ENCODE measurements at regions not wholly inside any gene's neighbourhood (a gene's known extent, or its start where the extent isn't known, plus 50 kb on each side); places are given as distances from the start of the nearest gene placed in this dataset.
"Not testable (repeated sequence)": the region's sequence is repeated elsewhere in the genome, so short reads cannot be mapped to it uniquely, and the experiment has no call there.

DNA sequence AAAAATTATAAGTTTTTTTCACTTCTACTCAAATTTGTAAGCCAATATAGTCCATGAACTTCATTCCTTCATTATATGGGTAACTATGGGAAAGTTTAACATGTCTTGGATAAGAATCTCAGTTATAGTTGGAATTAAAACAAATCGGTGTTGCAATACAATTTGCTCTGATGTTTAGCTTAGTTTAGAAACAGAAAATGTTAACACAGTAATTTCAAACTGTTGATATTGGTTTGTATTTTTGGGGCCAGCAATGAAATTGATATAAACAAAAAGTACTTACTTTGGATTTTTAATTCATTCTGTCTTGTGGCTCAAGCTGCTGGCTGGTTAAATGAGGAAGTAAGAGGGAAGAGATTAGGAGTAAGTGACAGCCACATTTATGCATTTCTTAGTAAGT lies 368.5 kb upstream of the NT5C1B start:
- H3K27ac ChIP-seq (ENCODE audit: low read length) = no peak overlapping the region
- no peak overlapping the region for H2AFZ ChIP-seq (ENCODE audit: low read depth, low read length)
- H3K9ac ChIP-seq (ENCODE audit: low read depth, low read length) = no peak overlapping the region
- no peaks in the 10 kb centered on the region for H4K20me1 ChIP-seq (ENCODE audit: insufficient read depth, low read length)
- no peaks in the 10 kb centered on the region for H3K79me2 ChIP-seq (ENCODE audit: insufficient read depth, low read length)
- no peak for TF ChIP-seq EZH2 (IDR thresholded peaks at IDR 0.05; ENCODE audit: borderline replicate concordance, low read depth, low read length, severe bottlenecking)
- TF ChIP-seq, protein P1, sequence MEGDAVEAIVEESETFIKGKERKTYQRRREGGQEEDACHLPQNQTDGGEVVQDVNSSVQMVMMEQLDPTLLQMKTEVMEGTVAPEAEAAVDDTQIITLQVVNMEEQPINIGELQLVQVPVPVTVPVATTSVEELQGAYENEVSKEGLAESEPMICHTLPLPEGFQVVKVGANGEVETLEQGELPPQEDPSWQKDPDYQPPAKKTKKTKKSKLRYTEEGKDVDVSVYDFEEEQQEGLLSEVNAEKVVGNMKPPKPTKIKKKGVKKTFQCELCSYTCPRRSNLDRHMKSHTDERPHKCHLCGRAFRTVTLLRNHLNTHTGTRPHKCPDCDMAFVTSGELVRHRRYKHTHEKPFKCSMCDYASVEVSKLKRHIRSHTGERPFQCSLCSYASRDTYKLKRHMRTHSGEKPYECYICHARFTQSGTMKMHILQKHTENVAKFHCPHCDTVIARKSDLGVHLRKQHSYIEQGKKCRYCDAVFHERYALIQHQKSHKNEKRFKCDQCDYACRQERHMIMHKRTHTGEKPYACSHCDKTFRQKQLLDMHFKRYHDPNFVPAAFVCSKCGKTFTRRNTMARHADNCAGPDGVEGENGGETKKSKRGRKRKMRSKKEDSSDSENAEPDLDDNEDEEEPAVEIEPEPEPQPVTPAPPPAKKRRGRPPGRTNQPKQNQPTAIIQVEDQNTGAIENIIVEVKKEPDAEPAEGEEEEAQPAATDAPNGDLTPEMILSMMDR (IDR thresholded peaks at IDR 0.05; ENCODE audit: borderline replicate concordance, extremely low read depth, low read length, poor library complexity, severe bottlenecking) = no peak
- no peaks in the 10 kb centered on the region for H3K27me3 ChIP-seq (ENCODE audit: insufficient read depth, low read length, poor library complexity)
- H3K4me1 ChIP-seq (ENCODE audit: insufficient read depth, low read length) = no peaks in the 10 kb centered on the region
- H3K9me3 ChIP-seq (ENCODE audit: insufficient read depth, low read length, severe bottlenecking) = no peaks in the 10 kb centered on the region
- no peak overlapping the region for H3K4me3 ChIP-seq (ENCODE audit: low read depth in 1 of 2, low read length in 2 of 2)
- H3K36me3 ChIP-seq (ENCODE audit: insufficient read depth, low read length) = no peaks in the 10 kb centered on the region
- DNase-seq (no peak), ATAC-seq (ENCODE audit: insufficient read depth, low read depth) (no peak)
- H3K4me2 ChIP-seq (ENCODE audit: insufficient read depth, low read length) = no peak overlapping the region

DNA sequence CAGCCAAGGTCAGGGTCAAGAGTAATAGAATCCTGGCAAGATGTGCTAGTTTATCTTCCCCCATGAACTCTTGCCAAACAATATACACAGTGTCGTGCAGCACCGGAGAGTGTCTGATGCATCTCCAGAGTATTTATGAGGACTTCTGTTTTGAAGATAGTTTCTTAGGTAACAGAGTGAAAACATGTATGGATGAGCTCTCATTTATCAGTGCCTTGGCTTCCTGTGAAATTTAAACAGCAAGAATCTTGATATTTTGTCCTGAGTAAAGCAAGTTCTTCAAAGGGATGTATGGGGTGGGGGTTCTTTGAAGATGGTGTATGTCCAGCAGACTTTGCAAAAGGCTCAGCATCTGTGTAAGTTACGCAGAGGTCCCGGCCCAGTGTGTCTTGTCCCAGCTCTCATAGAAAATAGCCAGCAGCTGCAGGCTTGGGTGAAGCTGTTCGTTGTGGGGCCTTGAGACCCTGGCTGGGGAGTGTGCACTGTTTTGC lies 361.0 kb upstream of the NT5C1B start:
- TF ChIP-seq EZH2 (IDR thresholded peaks at IDR 0.05; ENCODE audit: borderline replicate concordance, low read depth, low read length, severe bottlenecking) = no peak
- TF ChIP-seq, protein P1 (IDR thresholded peaks at IDR 0.05; ENCODE audit: borderline replicate concordance, extremely low read depth, low read length, poor library complexity, severe bottlenecking) = no peak
- Histone ChIP-seq H3K36me3 (ENCODE audit: insufficient read depth, low read length) (no peaks in the 10 kb centered on the region), H3K27me3 (ENCODE audit: insufficient read depth, low read length, poor library complexity) (no peaks in the 10 kb centered on the region), H3K4me3 (ENCODE audit: low read depth in 1 of 2, low read length in 2 of 2) (no peak overlapping the region), H3K79me2 (ENCODE audit: insufficient read depth, low read length) (no peaks in the 10 kb centered on the region), H3K9ac (ENCODE audit: low read depth, low read length) (no peak overlapping the region), H3K9me3 (ENCODE audit: insufficient read depth, low read length, severe bottlenecking) (no peaks in the 10 kb centered on the region), H3K4me2 (ENCODE audit: insufficient read depth, low read length) (no peak overlapping the region), H2AFZ (ENCODE audit: low read depth, low read length) (no peak overlapping the region), H4K20me1 (ENCODE audit: insufficient read depth, low read length) (no peaks in the 10 kb centered on the region), H3K4me1 (ENCODE audit: insufficient read depth, low read length) (no peaks in the 10 kb centered on the region), H3K27ac (ENCODE audit: low read length) (no peak overlapping the region)
- DNase-seq (no peak), ATAC-seq (ENCODE audit: insufficient read depth, low read depth) (no peak)

DNA sequence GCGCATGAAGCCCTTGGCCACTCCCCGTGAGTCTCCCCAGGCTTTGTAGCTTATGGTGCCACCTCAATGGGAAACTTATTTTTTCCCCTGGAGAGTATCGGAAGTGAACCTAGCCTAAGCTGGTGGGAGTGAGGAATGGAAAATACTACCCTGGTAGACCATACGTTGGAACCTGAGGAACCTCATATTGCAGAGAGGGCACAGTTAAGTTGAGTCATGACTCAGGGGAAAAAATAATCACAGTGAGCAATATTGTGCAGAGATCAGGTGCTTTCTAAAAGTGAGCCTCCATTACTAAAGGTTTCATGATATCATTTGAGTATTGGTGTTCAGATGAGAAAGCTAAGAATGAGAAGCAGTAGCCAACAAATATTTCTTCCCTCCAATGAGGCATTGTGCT lies 360.5 kb upstream of the NT5C1B start:
- ATAC-seq (ENCODE audit: insufficient read depth, low read depth) (no peak), DNase-seq (no peak)
- no peak overlapping the region for H3K9ac ChIP-seq (ENCODE audit: low read depth, low read length)
- H4K20me1 ChIP-seq (ENCODE audit: insufficient read depth, low read length) = no peaks in the 10 kb centered on the region
- no peaks in the 10 kb centered on the region for H3K4me1 ChIP-seq (ENCODE audit: insufficient read depth, low read length)
- H3K4me2 ChIP-seq (ENCODE audit: insufficient read depth, low read length) = no peak overlapping the region
- no peaks in the 10 kb centered on the region for H3K9me3 ChIP-seq (ENCODE audit: insufficient read depth, low read length, severe bottlenecking)
- H3K36me3 ChIP-seq (ENCODE audit: insufficient read depth, low read length) = no peaks in the 10 kb centered on the region
- TF ChIP-seq, protein P1 (IDR thresholded peaks at IDR 0.05; ENCODE audit: borderline replicate concordance, extremely low read depth, low read length, poor library complexity, severe bottlenecking) = no peak
- TF ChIP-seq EZH2 (IDR thresholded peaks at IDR 0.05; ENCODE audit: borderline replicate concordance, low read depth, low read length, severe bottlenecking) = no peak
- no peak overlapping the region for H3K4me3 ChIP-seq (ENCODE audit: low read depth in 1 of 2, low read length in 2 of 2)
- no peaks in the 10 kb centered on the region for H3K79me2 ChIP-seq (ENCODE audit: insufficient read depth, low read length)
- H3K27ac ChIP-seq (ENCODE audit: low read length) = no peak overlapping the region
- H3K27me3 ChIP-seq (ENCODE audit: insufficient read depth, low read length, poor library complexity) = no peaks in the 10 kb centered on the region
- H2AFZ ChIP-seq (ENCODE audit: low read depth, low read length) = no peak overlapping the region

DNA sequence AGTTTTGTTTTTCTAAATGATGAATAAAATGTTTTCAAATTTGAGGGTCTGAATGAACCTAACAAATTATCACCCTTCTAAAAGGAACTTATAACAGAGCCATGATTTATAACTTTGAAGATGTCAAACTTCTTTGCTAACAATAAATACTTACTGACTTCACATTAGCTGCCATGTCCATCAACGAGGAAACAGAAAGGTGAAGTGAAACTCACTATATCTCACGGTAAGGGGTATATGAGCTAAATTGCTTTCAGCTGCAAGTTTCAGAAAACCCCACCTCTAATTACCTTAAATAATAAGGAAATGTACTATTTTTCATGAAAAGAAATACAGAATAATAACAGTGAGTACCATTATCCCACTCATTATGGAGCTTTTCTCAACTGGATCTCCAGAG lies 350.8 kb upstream of the NT5C1B start:
- TF ChIP-seq EZH2 (IDR thresholded peaks at IDR 0.05; ENCODE audit: borderline replicate concordance, low read depth, low read length, severe bottlenecking) = no peak
- TF ChIP-seq, protein P1 (IDR thresholded peaks at IDR 0.05; ENCODE audit: borderline replicate concordance, extremely low read depth, low read length, poor library complexity, severe bottlenecking) = no peak
- Histone ChIP-seq H3K27me3 (ENCODE audit: insufficient read depth, low read length, poor library complexity) (no peaks in the 10 kb centered on the region), H3K27ac (ENCODE audit: low read length) (no peak overlapping the region), H3K9me3 (ENCODE audit: insufficient read depth, low read length, severe bottlenecking) (no peaks in the 10 kb centered on the region), H3K36me3 (ENCODE audit: insufficient read depth, low read length) (no peaks in the 10 kb centered on the region), H3K4me1 (ENCODE audit: insufficient read depth, low read length) (no peaks in the 10 kb centered on the region), H4K20me1 (ENCODE audit: insufficient read depth, low read length) (no peaks in the 10 kb centered on the region), H3K4me2 (ENCODE audit: insufficient read depth, low read length) (no peak overlapping the region), H3K79me2 (ENCODE audit: insufficient read depth, low read length) (no peaks in the 10 kb centered on the region), H3K9ac (ENCODE audit: low read depth, low read length) (no peak overlapping the region), H2AFZ (ENCODE audit: low read depth, low read length) (no peak overlapping the region), H3K4me3 (ENCODE audit: low read depth in 1 of 2, low read length in 2 of 2) (no peak overlapping the region)
- ATAC-seq (ENCODE audit: insufficient read depth, low read depth) = no peak
- no peak for DNase-seq

DNA sequence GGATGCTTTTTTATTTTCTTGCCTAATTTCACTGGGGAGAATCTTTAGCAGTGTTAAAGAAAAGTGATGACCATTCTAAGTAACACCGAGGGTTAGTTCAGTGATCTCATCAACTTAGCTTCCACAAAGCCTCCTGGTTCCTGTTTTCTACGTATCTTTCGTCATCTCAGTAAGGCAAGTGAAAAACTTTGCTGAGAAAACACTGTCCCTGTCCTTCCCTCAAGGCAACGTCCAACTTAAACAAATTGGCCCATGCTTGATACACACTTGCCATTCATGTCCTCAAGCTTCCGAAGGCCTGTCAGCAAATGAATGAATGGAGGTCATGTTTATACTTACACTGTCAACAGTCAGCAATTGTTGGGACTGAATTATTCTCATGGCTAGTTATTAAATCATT lies 350.4 kb upstream of the NT5C1B start:
- not testable (repeated sequence) for H3K79me2 ChIP-seq (ENCODE audit: insufficient read depth, low read length); H3K9ac ChIP-seq (ENCODE audit: low read depth, low read length); H3K9me3 ChIP-seq (ENCODE audit: insufficient read depth, low read length, severe bottlenecking); H3K27ac ChIP-seq (ENCODE audit: low read length); DNase-seq; H4K20me1 ChIP-seq (ENCODE audit: insufficient read depth, low read length); H3K4me1 ChIP-seq (ENCODE audit: insufficient read depth, low read length); H3K27me3 ChIP-seq (ENCODE audit: insufficient read depth, low read length, poor library complexity); H2AFZ ChIP-seq (ENCODE audit: low read depth, low read length); H3K4me3 ChIP-seq (ENCODE audit: low read depth in 1 of 2, low read length in 2 of 2); H3K36me3 ChIP-seq (ENCODE audit: insufficient read depth, low read length); ATAC-seq (ENCODE audit: insufficient read depth, low read depth); H3K4me2 ChIP-seq (ENCODE audit: insufficient read depth, low read length)
